Tibial artery (tissue), 4 donors: ENCODE measurements at regions not wholly inside any gene's neighbourhood (a gene's known extent, or its start where the extent isn't known, plus 50 kb on each side); places are given as distances from the start of the nearest gene placed in this dataset.

Experiments
- DNase-seq, 2 donors: peaks; one replicate each; pipeline ENCODE4 v3.0.0-alpha.2; 2019
- H3K27ac ChIP-seq, 2 donors: fragments of 200-600 bp; sonication (generic) in 1 of 2; 1 replicate in 1 of 2; 2 replicates in 1 of 2; pipeline ENCODE4 v1.5.1; 2018 to 2019; ENCODE audit warnings: mild to moderate bottlenecking in 1 of 2
- H3K27me3 ChIP-seq, 2 donors: fragments of 200-600 bp; sonication (generic) in 1 of 2; one replicate each; pipeline versions ENCODE4 v1.5.1 to v1.6.0; 2016 to 2019
- H3K36me3 ChIP-seq, 3 donors: fragments of 200-600 bp; sonication (generic) in 2 of 3; one replicate each; pipeline ENCODE4 v1.5.1; 2016 to 2019; ENCODE audit warnings: mild to moderate bottlenecking in 2 of 3
- H3K4me1 ChIP-seq, 4 donors: fragments of 200-600 bp; sonication (generic) in 2 of 4; 1 replicate in 3 of 4; 2 replicates in 1 of 4; pipeline ENCODE4 v1.5.1; 2016 to 2019
- H3K4me3 ChIP-seq, 2 donors: fragments of 200-600 bp; sonication (generic) in 1 of 2; 1 replicate in 1 of 2; 2 replicates in 1 of 2; pipeline ENCODE4 v1.5.1; 2018 to 2019; ENCODE audit warnings: mild to moderate bottlenecking in 2 of 2
- H3K9me3 ChIP-seq, 3 donors: fragments of 200-600 bp; sonication (generic) in 1 of 3; one replicate each; pipeline ENCODE4 v1.5.1; 2016 to 2019
- intact Hi-C: fragments of 100-400 bp; cut with DNase I; formaldehyde crosslinking; loops from one replicate; pipeline ENCODE4 v1.15.0; 2023; ENCODE audit warnings: low total_unique reads
- TF ChIP-seq, protein P1 (sequence below), 2 experiments: fragments of 200-600 bp in 1 of 2; fragments of 450-650 bp in 1 of 2; IDR thresholded peaks; one replicate each; pipeline ENCODE4 v1.5.1; 2017 to 2019; ENCODE audit warnings: antibody characterized with exemption in 2 of 2, mild to moderate bottlenecking in 1 of 2, moderate library complexity in 1 of 2

DNA sequence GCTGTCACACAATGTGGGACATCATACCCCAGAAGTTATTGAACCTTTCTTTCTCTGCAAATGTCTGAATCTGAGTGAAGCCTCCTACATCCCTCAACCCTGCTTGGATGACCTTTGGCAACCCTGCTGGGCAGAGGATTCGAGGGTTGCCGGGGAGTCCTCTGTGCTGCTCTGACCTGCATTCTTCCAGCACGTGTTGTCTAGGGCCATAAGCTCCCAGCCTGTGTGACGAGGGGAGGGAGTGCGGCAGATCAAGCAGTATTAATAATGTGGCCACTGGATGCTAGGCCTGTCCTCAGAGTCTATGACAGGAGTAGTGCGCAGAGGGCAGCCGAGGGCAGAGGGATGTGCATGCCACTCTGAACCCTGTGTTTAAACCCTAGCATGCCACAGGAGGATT, 58.8 kb downstream of the RPL37A start:
- intact Hi-C loops, result no loop called here
- TF ChIP-seq, protein P1, sequence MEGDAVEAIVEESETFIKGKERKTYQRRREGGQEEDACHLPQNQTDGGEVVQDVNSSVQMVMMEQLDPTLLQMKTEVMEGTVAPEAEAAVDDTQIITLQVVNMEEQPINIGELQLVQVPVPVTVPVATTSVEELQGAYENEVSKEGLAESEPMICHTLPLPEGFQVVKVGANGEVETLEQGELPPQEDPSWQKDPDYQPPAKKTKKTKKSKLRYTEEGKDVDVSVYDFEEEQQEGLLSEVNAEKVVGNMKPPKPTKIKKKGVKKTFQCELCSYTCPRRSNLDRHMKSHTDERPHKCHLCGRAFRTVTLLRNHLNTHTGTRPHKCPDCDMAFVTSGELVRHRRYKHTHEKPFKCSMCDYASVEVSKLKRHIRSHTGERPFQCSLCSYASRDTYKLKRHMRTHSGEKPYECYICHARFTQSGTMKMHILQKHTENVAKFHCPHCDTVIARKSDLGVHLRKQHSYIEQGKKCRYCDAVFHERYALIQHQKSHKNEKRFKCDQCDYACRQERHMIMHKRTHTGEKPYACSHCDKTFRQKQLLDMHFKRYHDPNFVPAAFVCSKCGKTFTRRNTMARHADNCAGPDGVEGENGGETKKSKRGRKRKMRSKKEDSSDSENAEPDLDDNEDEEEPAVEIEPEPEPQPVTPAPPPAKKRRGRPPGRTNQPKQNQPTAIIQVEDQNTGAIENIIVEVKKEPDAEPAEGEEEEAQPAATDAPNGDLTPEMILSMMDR (IDR thresholded peaks at IDR 0.05), result no peak
- Histone ChIP-seq H3K36me3 (no peaks in the 10 kb centered on the region), H3K4me1 (peaks cover 0 to 99% (median 62%) of the 10 kb centered on the region in 4 donors), H3K4me3 (no peak overlapping the region), H3K27me3 (no peaks in the 10 kb centered on the region), H3K27ac (peak overlapping the region; percentile 17 to 19), H3K9me3 (no peaks in the 10 kb centered on the region)
- no peak for DNase-seq

DNA sequence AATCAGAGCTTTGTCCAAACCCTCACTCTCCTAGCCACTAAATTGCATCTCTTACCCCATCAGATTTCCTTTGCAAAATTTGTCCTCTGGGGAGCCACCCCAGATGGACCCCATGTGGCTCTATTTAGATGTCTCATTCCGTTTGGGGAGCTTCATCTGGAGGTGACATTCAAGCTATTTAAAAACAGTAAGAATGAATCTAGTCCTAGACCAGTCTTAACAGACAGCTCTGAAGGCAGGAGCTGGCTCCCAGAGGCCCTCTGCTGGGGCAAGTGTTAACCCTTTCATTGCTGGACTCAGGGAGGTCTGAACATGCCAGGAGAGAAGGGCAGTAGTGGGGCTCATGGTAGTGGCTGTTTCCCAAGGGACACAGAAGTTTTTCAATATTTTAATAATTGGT, 59.2 kb downstream of the RPL37A start:
- peaks cover 0 to 99% (median 62%) of the 10 kb centered on the region in 4 donors for H3K4me1 ChIP-seq
- H3K36me3 ChIP-seq, result no peaks in the 10 kb centered on the region
- TF ChIP-seq, protein P1 (IDR thresholded peaks at IDR 0.05), result no peak
- no peak for DNase-seq
- peak overlapping the region; percentile 17 to 19 for H3K27ac ChIP-seq
- H3K27me3 ChIP-seq, result no peaks in the 10 kb centered on the region
- intact Hi-C loops, result no loop called here
- no peaks in the 10 kb centered on the region for H3K9me3 ChIP-seq
- H3K4me3 ChIP-seq, result no peak overlapping the region

DNA sequence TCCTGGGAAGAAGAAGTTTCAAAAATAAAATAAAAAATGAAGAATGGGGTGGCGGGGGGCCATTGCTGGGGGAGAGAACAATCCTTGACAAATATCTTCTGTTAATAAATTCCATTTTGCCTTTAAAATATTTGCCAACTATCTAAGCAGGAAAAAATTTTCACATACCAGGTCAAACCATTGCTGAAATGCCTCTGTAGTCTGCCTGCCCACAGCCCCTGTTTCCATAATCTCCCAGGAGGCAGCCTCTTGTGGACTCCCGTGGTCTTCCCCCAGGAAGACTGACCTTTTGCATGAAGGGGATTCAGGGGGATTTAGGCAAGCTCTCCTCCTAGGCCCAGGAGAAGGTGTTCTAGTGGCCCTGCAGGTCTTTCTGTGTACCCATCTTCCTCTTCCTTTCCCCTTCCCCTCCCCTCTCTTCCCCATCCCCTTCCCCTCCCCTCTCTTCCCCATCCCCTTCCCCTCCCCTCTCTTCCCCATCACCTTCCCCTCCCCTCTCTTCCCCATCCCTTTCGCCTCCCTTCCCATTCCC, 61.0 kb downstream of the RPL37A start:
- intact Hi-C loops, result no loop called here
- H3K4me1 ChIP-seq, result peaks cover 0 to 99% (median 58%) of the 10 kb centered on the region in 4 donors
- no peaks in the 10 kb centered on the region for H3K36me3 ChIP-seq
- H3K27me3 ChIP-seq, result no peaks in the 10 kb centered on the region
- H3K27ac ChIP-seq, result peak overlapping the region; percentile 54 to 82
- H3K4me3 ChIP-seq, result no peak overlapping the region
- no peak for DNase-seq
- no peaks in the 10 kb centered on the region for H3K9me3 ChIP-seq
- TF ChIP-seq, protein P1 (IDR thresholded peaks at IDR 0.05), result no peak

DNA sequence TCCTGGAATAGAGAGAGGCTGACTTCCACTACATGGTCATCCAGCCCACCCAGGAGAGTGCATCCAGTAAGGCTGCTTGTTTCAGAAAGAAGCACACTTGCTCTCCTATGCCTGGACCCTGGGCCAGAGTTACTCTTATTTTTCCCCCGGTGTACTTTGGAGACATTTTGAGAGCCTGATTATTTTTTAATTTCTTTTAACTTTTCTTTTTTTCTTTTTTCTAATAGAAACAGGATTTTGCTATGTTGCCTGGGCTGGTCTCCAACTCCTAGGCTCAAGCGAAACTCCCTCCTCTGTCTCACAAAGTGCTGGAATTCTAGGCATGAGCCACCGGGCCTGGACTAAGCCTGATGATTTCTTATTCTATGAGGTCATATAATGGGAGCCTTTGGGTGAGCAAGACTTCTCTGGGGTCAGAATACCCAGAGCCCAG, 62.2 kb downstream of the RPL37A start:
- peak overlapping the region; percentile 54 to 82 for H3K27ac ChIP-seq
- DNase-seq, result peak; percentile 30 to 75

DNA sequence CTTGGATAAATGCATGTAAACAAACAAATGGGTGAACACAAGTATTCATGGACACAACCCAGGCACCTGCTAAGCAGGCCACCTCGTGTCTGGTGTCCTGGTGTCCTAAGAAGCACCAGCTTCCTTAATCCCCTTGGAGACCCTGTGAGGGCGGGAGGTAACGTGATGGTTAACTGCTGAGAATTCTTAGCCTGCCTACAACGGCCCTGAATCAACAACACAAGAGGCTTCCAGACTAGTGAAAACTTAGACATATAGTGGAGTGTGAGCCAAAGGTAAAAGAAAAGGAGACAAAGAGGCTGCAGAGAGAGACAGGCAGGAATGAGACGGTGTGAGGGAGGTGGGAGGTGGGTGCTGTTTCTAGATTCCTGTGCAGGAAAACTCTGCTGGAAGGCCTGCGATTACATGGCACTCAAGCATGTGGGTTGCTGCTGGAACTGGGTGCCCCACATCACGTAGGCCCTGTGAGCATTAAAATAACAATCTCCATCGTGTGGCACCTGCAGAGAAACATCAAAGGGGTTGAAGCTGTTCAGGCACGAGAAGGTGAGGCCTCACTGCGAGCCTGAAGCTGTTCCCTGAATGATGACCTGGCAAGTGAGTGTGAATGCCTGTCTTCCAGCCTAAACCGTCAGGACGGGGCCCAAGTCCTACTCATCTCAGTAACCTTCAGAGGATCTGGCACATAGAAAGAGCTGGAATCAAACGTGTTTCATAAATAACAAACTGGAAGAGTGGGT, 64.2 kb downstream of the RPL37A start:
- DNase-seq, result no peak
- Histone ChIP-seq H3K27ac (peak overlapping the region in 1 of 2 donors; percentile 1), H3K27me3 (no peaks in the 10 kb centered on the region), H3K4me3 (no peak overlapping the region), H3K4me1 (peaks cover 0 to 96% (median 52%) of the 10 kb centered on the region in 4 donors), H3K36me3 (no peaks in the 10 kb centered on the region), H3K9me3 (no peaks in the 10 kb centered on the region)
- intact Hi-C loops, result no loop called here
- TF ChIP-seq, protein P1 (IDR thresholded peaks at IDR 0.05), result no peak

More for the DNA sequence above, 62.2 kb downstream of the RPL37A start:
- Histone ChIP-seq H3K9me3 (no peaks in the 10 kb centered on the region), H3K4me3 (no peak overlapping the region), H3K4me1 (peaks cover 0 to 99% (median 57%) of the 10 kb centered on the region in 4 donors), H3K36me3 (no peaks in the 10 kb centered on the region), H3K27me3 (no peaks in the 10 kb centered on the region)
- TF ChIP-seq, protein P1 (IDR thresholded peaks at IDR 0.05), result no peak
- intact Hi-C loops, result no loop called here
